Stimulated activated CD8-positive, alpha-beta memory T cell treated with anti-CD3 and anti-CD28 coated beads, Interleukin-12 subunit alpha, Interleukin-12 subunit beta, amount 100 ng/mL, for 4 hours (primary cell): ENCODE measurements at regions not wholly inside any gene's neighbourhood (a gene's known extent, or its start where the extent isn't known, plus 50 kb on each side); places are given as distances from the start of the nearest gene placed in this dataset.

Experiments
- DNase-seq: peaks from one replicate; pipeline ENCODE4 v3.0.0-alpha.2; 2020; ENCODE audit warnings: low read depth

- no peak for DNase-seq
These were observed 276.8 kb upstream of the RORB start for GRCh38 chr9:74220327-74220726.

GRCh38 chr9:74236857-74237256 is 260.3 kb upstream of the RORB start:
- DNase-seq, result no peak

- no peak for DNase-seq
These were observed 251.2 kb upstream of the RORB start for GRCh38 chr9:74245866-74246497.

- no peak for DNase-seq
These were observed 241.6 kb upstream of the RORB start for GRCh38 chr9:74255489-74255984.

- DNase-seq, result no peak
These were observed 221.1 kb upstream of the RORB start for GRCh38 chr9:74275872-74276508.

- no peak for DNase-seq
These were observed 219.6 kb upstream of the RORB start for GRCh38 chr9:74277532-74277931.

GRCh38 chr9:74281674-74282073 is 215.5 kb upstream of the RORB start:
- DNase-seq, result no peak

- no peak for DNase-seq
These were observed 214.4 kb upstream of the RORB start for GRCh38 chr9:74282526-74283253.

GRCh38 chr9:74284581-74285450 is 212.3 kb upstream of the RORB start:
- no peak for DNase-seq

- DNase-seq, result no peak
These were observed 203.7 kb upstream of the RORB start for GRCh38 chr9:74293479-74293878.

- DNase-seq, result no peak
These were observed 193.2 kb upstream of the RORB start for GRCh38 chr9:74303945-74304344.

GRCh38 chr9:74304598-74304997 is 192.5 kb upstream of the RORB start:
- DNase-seq, result no peak

- no peak for DNase-seq
These were observed 187.5 kb upstream of the RORB start for GRCh38 chr9:74309654-74310053.

GRCh38 chr9:74317235-74317634 is 179.9 kb upstream of the RORB start:
- no peak for DNase-seq

GRCh38 chr9:74321396-74321795 is 175.7 kb upstream of the RORB start:
- DNase-seq, result no peak

GRCh38 chr9:74322661-74323314 is 174.3 kb upstream of the RORB start:
- no peak for DNase-seq

- no peak for DNase-seq
These were observed 166.5 kb upstream of the RORB start for GRCh38 chr9:74330487-74331214.

- no peak for DNase-seq
These were observed 165.5 kb upstream of the RORB start for GRCh38 chr9:74331607-74332006.

GRCh38 chr9:74333384-74334032 is 163.6 kb upstream of the RORB start:
- DNase-seq, result no peak

- no peak for DNase-seq
These were observed 162.9 kb upstream of the RORB start for GRCh38 chr9:74334271-74334670.

- no peak for DNase-seq
These were observed 161.0 kb upstream of the RORB start for GRCh38 chr9:74336161-74336560.
